HCT116 (cell line): ENCODE measurements at regions not wholly inside any gene's neighbourhood (a gene's known extent, or its start where the extent isn't known, plus 50 kb on each side); places are given as distances from the start of the nearest gene placed in this dataset.

Experiments used
- CEBPB ChIP-seq: IDR thresholded peaks from 2 replicates; pipeline ENCODE4 v1.6.1; 2012; ENCODE audit warnings: low read depth
- CTCF ChIP-seq, 3 experiments: fragments of 200-600 bp in 1 of 3; sonication (generic) in 1 of 3; IDR thresholded peaks in 2 of 3; conservative IDR thresholded peaks in 1 of 3; 2 replicates each; pipeline ENCODE4 v1.5.1; 2012 to 2017; ENCODE audit warnings: low read depth in 2 of 3, low read length in 2 of 3, antibody characterized with exemption in 1 of 3, borderline replicate concordance in 1 of 3, control low read depth in 1 of 3, mild to moderate bottlenecking in 1 of 3, mixed read lengths in 1 of 3, mixed run types in 1 of 3, moderate library complexity in 1 of 3; ENCODE audit not compliant: insufficient read depth in 1 of 3
- FOSL1 ChIP-seq: IDR thresholded peaks from 2 replicates; pipeline ENCODE4 v1.6.1; 2012; ENCODE audit warnings: low read depth
- MAX ChIP-seq: IDR thresholded peaks from 2 replicates; pipeline ENCODE4 v1.6.1; 2012
- POLR2AphosphoS5 ChIP-seq: IDR thresholded peaks from 2 replicates; pipeline ENCODE4 v1.6.1; 2011; ENCODE audit warnings: mild to moderate bottlenecking, low read depth, low read length, moderate library complexity
- REST ChIP-seq: IDR thresholded peaks from 2 replicates; pipeline ENCODE4 v1.6.1; 2012; ENCODE audit warnings: low read depth
- ZBTB33 ChIP-seq: IDR thresholded peaks from 2 replicates; pipeline ENCODE4 v1.6.1; 2011; ENCODE audit warnings: mild to moderate bottlenecking, low read length, moderate library complexity; ENCODE audit not compliant: insufficient replicate concordance; ENCODE audit errors: extremely low read depth

GRCh38 chr2:40037303-40037702, 258.2 kb upstream of the THUMPD2 start:
- TF ChIP-seq CTCF (IDR thresholded peaks at IDR 0.05 in 2 of 3, conservative IDR thresholded peaks at IDR 0.05 in 1 of 3; ENCODE audit: borderline replicate concordance in 1 of 3, insufficient read depth in 1 of 3, low read depth in 2 of 3, low read length in 2 of 3) (no peak), CEBPB (no peak), POLR2AphosphoS5 (no peak), MAX (no peak), FOSL1 (no peak), ZBTB33 (no peak), REST (no peak)
